K562 (cell line): ENCODE measurements at regions not wholly inside any gene's neighbourhood (a gene's known extent, or its start where the extent isn't known, plus 50 kb on each side); places are given as distances from the start of the nearest gene placed in this dataset.

Experiments used
- ATAC-seq: fragments of 200-7000 bp; cut with Tn5 transposase; 3 replicates; pipeline ENCODE4 v1.9.1; 2020; ENCODE audit warnings: moderate library complexity
- BruUV-seq: library from RNA; stranded (reverse); fragments of 400-500 nt; replicated peaks from 2 replicates; lab custom pipeline; 2021; lab: Mats Ljungman, UMichigan
- CTCF ChIA-PET: fragments of 300-600 bp; formaldehyde crosslinking; extraction: SDS; loops from one replicate; lab custom pipeline; 2021; ENCODE audit warnings: low intra/inter-chr PET ratio; lab: Yijun Ruan, JAX
- POLR2A ChIA-PET: fragments of 300-600, 350-650 bp; sonication (Branson Sonifier 250); formaldehyde crosslinking; extraction: SDS; loops from one replicate; lab custom pipeline; 2021; ENCODE audit warnings: antibody characterized with exemption, inconsistent platforms; lab: Yijun Ruan, JAX
- DNase-seq, 4 experiments: peaks; one replicate each; pipeline versions ENCODE4 v3.0.0 to v3.0.0-alpha.2; 2011 to 2018; ENCODE audit warnings: low spot score in 3 of 4, mixed read lengths in 3 of 4; ENCODE audit errors: extremely low read depth in 1 of 4
- FAIRE-seq: peaks from 2 replicates; lab custom pipeline; 2011; peaks lifted over from hg19 to GRCh38; lab: Jason Lieb, UNC
- H2AFZ ChIP-seq: 2 replicates; pipeline ENCODE4 v1.6.0; 2011; ENCODE audit warnings: low read depth, low read length, control low read depth, inconsistent platforms
- H3K27ac ChIP-seq: fragments of 200-600 bp; 3 replicates; pipeline ENCODE4 v1.8.0; 2011; ENCODE audit warnings: low read depth, mild to moderate bottlenecking, control low read depth, inconsistent platforms, low read length, moderate library complexity, mixed read lengths; ENCODE audit errors: extremely low read depth
- H3K27me3 ChIP-seq, 2 experiments: fragments of 300-600 bp in 1 of 2; 2 replicates in 1 of 2; 3 replicates in 1 of 2; pipeline versions ENCODE4 v1.6.0 to v1.8.0; 2011; ENCODE audit warnings: inconsistent platforms in 2 of 2, low read length in 2 of 2, mild to moderate bottlenecking in 1 of 2, mixed read lengths in 1 of 2, moderate library complexity in 1 of 2; ENCODE audit not compliant: control insufficient read depth in 2 of 2, insufficient read depth in 2 of 2
- H3K36me3 ChIP-seq: fragments of 300-600 bp; 3 replicates; pipeline ENCODE4 v1.8.0; 2011; ENCODE audit warnings: mild to moderate bottlenecking, low read length, inconsistent platforms; ENCODE audit not compliant: control insufficient read depth, insufficient read depth
- H3K4me1 ChIP-seq, 2 experiments: fragments of 200-600 bp in 1 of 2; replicated peaks in 1 of 2; 2 replicates in 1 of 2; 3 replicates in 1 of 2; pipeline versions ENCODE4 v1.5.1 to v1.8.0; 2011; ENCODE audit warnings: inconsistent platforms in 2 of 2, low read length in 2 of 2, mild to moderate bottlenecking in 1 of 2, mixed read lengths in 1 of 2, moderate library complexity in 1 of 2; ENCODE audit not compliant: control insufficient read depth in 2 of 2, insufficient read depth in 2 of 2
- H3K4me2 ChIP-seq: 2 replicates; pipeline ENCODE4 v1.6.1; 2011; ENCODE audit warnings: low read length, control low read depth, inconsistent platforms, mixed read lengths; ENCODE audit not compliant: insufficient read depth
- H3K4me3 ChIP-seq: fragments of 200-600 bp; sonication (generic), shearing (Covaris generic); 2 replicates; pipeline ENCODE4 v1.5.1; 2016; ENCODE audit warnings: control low read depth, inconsistent platforms
- H3K79me2 ChIP-seq: fragments of 200-600 bp; 3 replicates; pipeline ENCODE4 v1.8.0; 2011; ENCODE audit warnings: low read length, inconsistent platforms; ENCODE audit not compliant: control insufficient read depth, insufficient read depth
- H3K9ac ChIP-seq, 2 experiments: 2 replicates each; pipeline versions ENCODE4 v1.6.0 to v1.6.1; 2011; ENCODE audit warnings: low read depth in 2 of 2, low read length in 2 of 2, control low read depth in 1 of 2, inconsistent platforms in 1 of 2, mild to moderate bottlenecking in 1 of 2, mixed read lengths in 1 of 2; ENCODE audit not compliant: insufficient read depth in 1 of 2
- H3K9me1 ChIP-seq: one replicate; pipeline ENCODE4 v1.6.0; 2011; ENCODE audit warnings: inconsistent platforms, mild to moderate bottlenecking, low read length, moderate library complexity; ENCODE audit not compliant: control insufficient read depth, insufficient read depth
- H3K9me3 ChIP-seq: replicated peaks from 2 replicates; pipeline ENCODE4 v1.5.1; 2011; ENCODE audit warnings: low read depth, low read length, inconsistent platforms; ENCODE audit not compliant: control insufficient read depth, insufficient read depth
- H4K20me1 ChIP-seq: replicated peaks from 2 replicates; pipeline ENCODE4 v1.6.1; 2011; ENCODE audit warnings: low read length, inconsistent platforms, mixed read lengths; ENCODE audit not compliant: control insufficient read depth, insufficient read depth
- CCAR2 ChIP-seq: fragments of 200-400 bp; formaldehyde crosslinking; IDR thresholded peaks from 2 replicates; pipeline ENCODE4 v1.6.1; 2017; ENCODE audit warnings: mild to moderate bottlenecking, low read depth, low read length
- CGGBP1 ChIP-seq: fragments of 250-450 bp; sonication (Bioruptor Pico); IDR thresholded peaks from 2 replicates; pipeline ENCODE4 v1.9.0; 2021; ENCODE audit warnings: mild to moderate bottlenecking
- ESRRA ChIP-seq: fragments of 450-650 bp; IDR thresholded peaks from 2 replicates; pipeline ENCODE4 v1.6.1; 2014; ENCODE audit warnings: low read depth, mild to moderate bottlenecking, moderate library complexity, borderline replicate concordance
- FOXK2 ChIP-seq, 2 experiments: fragments of 450-650 bp; IDR thresholded peaks in 1 of 2; conservative IDR thresholded peaks in 1 of 2; 2 replicates each; pipeline ENCODE4 v1.6.1; 2016; ENCODE audit warnings: low read depth in 2 of 2, mild to moderate bottlenecking in 1 of 2
- GTF2B ChIP-seq: IDR thresholded peaks from 2 replicates; pipeline ENCODE4 v1.6.1; 2011; ENCODE audit not compliant: insufficient read length; ENCODE audit errors: extremely low read depth
- ILK ChIP-seq: fragments of 450-650 bp; IDR thresholded peaks from 2 replicates; pipeline ENCODE4 v1.6.1; 2016; ENCODE audit warnings: missing genetic modification characterization, low read depth, mild to moderate bottlenecking, missing compliant biosample characterization, moderate library complexity, borderline replicate concordance
- KAT2B ChIP-seq: IDR thresholded peaks from one replicate; pipeline ENCODE4 v1.6.1; 2012; ENCODE audit warnings: low read depth, mild to moderate bottlenecking, control low read depth, inconsistent platforms, low read length, moderate library complexity
- MBD2 ChIP-seq: sonication (generic); IDR thresholded peaks from 2 replicates; pipeline ENCODE4 v1.6.1; 2016; ENCODE audit warnings: low read depth, borderline replicate concordance
- MEF2A ChIP-seq: IDR thresholded peaks from 2 replicates; pipeline ENCODE4 v1.6.1; 2011; ENCODE audit warnings: low read depth, mild to moderate bottlenecking, low read length, moderate library complexity; ENCODE audit not compliant: control insufficient read depth
- PPARD ChIP-seq: fragments of 250-450 bp; sonication (Bioruptor Pico); IDR thresholded peaks from 2 replicates; pipeline ENCODE4 v1.8.0; 2022; ENCODE audit warnings: inconsistent platforms, mild to moderate bottlenecking, moderate library complexity
- RBM15 ChIP-seq: fragments of 200-400 bp; formaldehyde crosslinking; IDR thresholded peaks from 2 replicates; pipeline ENCODE4 v1.6.1; 2018; ENCODE audit warnings: mild to moderate bottlenecking, low read length, moderate library complexity; ENCODE audit not compliant: insufficient read depth
- SFPQ ChIP-seq: fragments of 200-400 bp; formaldehyde crosslinking; IDR thresholded peaks from 2 replicates; pipeline ENCODE4 v1.6.1; 2017; ENCODE audit warnings: mild to moderate bottlenecking, low read depth, low read length, moderate library complexity
- ZNF121 ChIP-seq: sonication (generic); formaldehyde crosslinking; conservative IDR thresholded peaks from 2 replicates; pipeline ENCODE4 v1.8.0; 2022; ENCODE audit warnings: missing genetic modification reagents
- ZNF79 ChIP-seq: fragments of 250-450 bp; sonication (Bioruptor Pico); IDR thresholded peaks from 2 replicates; pipeline ENCODE4 v1.4.0; 2020; ENCODE audit warnings: low read depth, mild to moderate bottlenecking, moderate library complexity
- WGBS: fragments of 100-300 bp; shearing (Covaris generic); methylation state at CpG from one replicate; pipeline ENCODE4 v1.1.6; 2016; ENCODE audit warnings: low coverage, mixed read lengths; ENCODE audit not compliant: insufficient coverage; ENCODE audit errors: missing lambda C conversion rate; 5-methylcytosine and 5-hydroxymethylcytosine counted together
- in situ Hi-C: fragments of 300-500 bp; cut with MboI; formaldehyde crosslinking; loops from 4 replicates; pipeline ENCODE4 v1.15.0; 2018; ENCODE audit warnings: inconsistent platforms, mixed read lengths
- intact Hi-C: fragments of 100-400 bp; cut with micrococcal nuclease; formaldehyde crosslinking; loops from 2 replicates; pipeline ENCODE4 v1.14.2; 2022

GRCh38 chr11:123349382-123349781, 80.7 kb upstream of the GRAMD1B start:
- DNase-seq (no peak), FAIRE-seq (no peak), ATAC-seq (no peak)
- ChIA-PET CTCF (no interaction called here), POLR2A (no interaction called here)
- no peaks in the 10 kb centered on the region for H3K27me3 ChIP-seq
- no peaks in the 10 kb centered on the region for H3K79me2 ChIP-seq
- no peak overlapping the region for H3K27ac ChIP-seq
- no peak overlapping the region for H3K4me3 ChIP-seq
- no peaks in the 10 kb centered on the region for H3K4me1 ChIP-seq
- TF ChIP-seq ZNF121 (CRISPR knock-in tag): no peak
- TF ChIP-seq FOXK2 (conservative IDR thresholded peaks at IDR 0.05 in 1 of 2, IDR thresholded peaks at IDR 0.05 in 1 of 2; ENCODE audit: low read depth in 2 of 2): no peak
- TF ChIP-seq SFPQ: no peak
- no peak for TF ChIP-seq ZNF79 (CRISPR knock-in tag)
- TF ChIP-seq RBM15: no peak
- TF ChIP-seq CGGBP1 (CRISPR knock-in tag): no peak
- no peak for TF ChIP-seq GTF2B
- no peak for TF ChIP-seq ILK (tag)
- TF ChIP-seq MBD2: no peak
- TF ChIP-seq KAT2B: no peak
- TF ChIP-seq PPARD (CRISPR knock-in tag): no peak
- TF ChIP-seq CCAR2: no peak
- TF ChIP-seq MEF2A: no peak
- TF ChIP-seq ESRRA: no peak
- no peak overlapping the region for H3K9ac ChIP-seq
- no peaks in the 10 kb centered on the region for H3K36me3 ChIP-seq
- H3K9me1 ChIP-seq: no peaks in the 10 kb centered on the region
- in situ Hi-C loops: no loop called here
- no peak overlapping the region for H2AFZ ChIP-seq
- 0% methylated on average over 3 of the region's 3 CpGs for WGBS
- H4K20me1 ChIP-seq: 0 out of 2 replicates have a peak, but pooled peaks cover under 1% of the 10 kb centered on the region
- no peaks in the 10 kb centered on the region for H3K9me3 ChIP-seq
- no peak overlapping the region for H3K4me2 ChIP-seq
- no TSS peak for BruUV-seq
- intact Hi-C loops: no loop called here
